CD14-positive monocyte (primary cell): ENCODE measurements at regions not wholly inside any gene's neighbourhood (a gene's known extent, or its start where the extent isn't known, plus 50 kb on each side); places are given as distances from the start of the nearest gene placed in this dataset.

Experiments used
- DNase-seq, 3 donors: peaks; one replicate each; pipeline ENCODE4 v3.0.0-alpha.2; 2011 to 2022
- H2AFZ ChIP-seq: 2 replicates; pipeline ENCODE4 v1.6.0; 2012; ENCODE audit warnings: mild to moderate bottlenecking, low read depth, low read length, inconsistent platforms; ENCODE audit not compliant: insufficient read depth, poor library complexity, severe bottlenecking
- H3K27ac ChIP-seq, 2 donors: 1 replicate in 1 of 2; 2 replicates in 1 of 2; pipeline ENCODE4 v1.5.1; 2012 to 2013; ENCODE audit warnings: low read length in 2 of 2, control low read depth in 1 of 2, inconsistent platforms in 1 of 2, low read depth in 1 of 2, mild to moderate bottlenecking in 1 of 2
- H3K27me3 ChIP-seq, 2 donors: one replicate each; pipeline versions ENCODE4 v1.6.0 to v1.6.1; 2011 to 2013; ENCODE audit warnings: low read length in 2 of 2; ENCODE audit not compliant: control insufficient read depth in 2 of 2, insufficient read depth in 2 of 2
- H3K36me3 ChIP-seq, 2 donors: replicated peaks in 1 of 2; 1 replicate in 1 of 2; 2 replicates in 1 of 2; pipeline versions ENCODE4 v1.5.1 to v1.6.1; 2012 to 2013; ENCODE audit warnings: low read length in 2 of 2, control low read depth in 1 of 2, inconsistent platforms in 1 of 2, mild to moderate bottlenecking in 1 of 2; ENCODE audit not compliant: insufficient read depth in 2 of 2, control insufficient read depth in 1 of 2
- H3K4me1 ChIP-seq, 2 donors: 1 replicate in 1 of 2; 2 replicates in 1 of 2; pipeline versions ENCODE4 v1.5.1 to v1.6.1; 2012 to 2013; ENCODE audit warnings: low read length in 2 of 2, control low read depth in 1 of 2, inconsistent platforms in 1 of 2, mild to moderate bottlenecking in 1 of 2, moderate library complexity in 1 of 2; ENCODE audit not compliant: insufficient read depth in 2 of 2, control insufficient read depth in 1 of 2
- H3K4me2 ChIP-seq: replicated peaks from 2 replicates; pipeline ENCODE3; 2012; ENCODE audit warnings: low read length, moderate library complexity, mild to moderate bottlenecking; ENCODE audit not compliant: poor library complexity, severe bottlenecking; ENCODE audit errors: extremely low read depth
- H3K4me3 ChIP-seq, 3 experiments: fragments of 200-600 bp in 1 of 3; sonication (generic) in 1 of 3; replicated peaks in 1 of 3; 1 replicate in 2 of 3; 2 replicates in 1 of 3; pipeline ENCODE4 v1.5.1; 2011 to 2013; ENCODE audit warnings: low read length in 3 of 3, mild to moderate bottlenecking in 3 of 3, control low read depth in 2 of 3, low read depth in 2 of 3, inconsistent platforms in 1 of 3, moderate library complexity in 1 of 3
- H3K79me2 ChIP-seq: 2 replicates; pipeline ENCODE4 v1.6.0; 2012; ENCODE audit warnings: mild to moderate bottlenecking, control low read depth, inconsistent platforms, low read length, moderate library complexity; ENCODE audit not compliant: insufficient read depth
- H3K9ac ChIP-seq: 2 replicates; pipeline ENCODE4 v1.6.0; 2017; ENCODE audit warnings: low read length, mild to moderate bottlenecking; ENCODE audit not compliant: insufficient read depth, poor library complexity, severe bottlenecking
- H3K9me3 ChIP-seq, 2 donors: replicated peaks in 1 of 2; 1 replicate in 1 of 2; 2 replicates in 1 of 2; pipeline versions ENCODE4 v1.5.1 to v1.6.1; 2012 to 2013; ENCODE audit warnings: low read length in 2 of 2, control low read depth in 1 of 2; ENCODE audit not compliant: control insufficient read depth in 1 of 2, insufficient read depth in 1 of 2
- H4K20me1 ChIP-seq: 2 replicates; pipeline ENCODE4 v1.6.0; 2012; ENCODE audit warnings: mild to moderate bottlenecking, low read length, control low read depth, moderate library complexity; ENCODE audit not compliant: insufficient read depth
- H3K27ac Mint-ChIP-seq, 7 donors: one replicate each; pipeline ENCODE4 v1.8.0; 2020; ENCODE audit warnings: mild to moderate bottlenecking in 7 of 7, mixed read lengths in 7 of 7, moderate library complexity in 6 of 7, inconsistent platforms in 2 of 7
- H3K27me3 Mint-ChIP-seq, 3 donors: one replicate each; pipeline ENCODE4 v1.8.0; 2021 to 2022; ENCODE audit warnings: low read depth in 3 of 3, mild to moderate bottlenecking in 3 of 3, mixed read lengths in 3 of 3, moderate library complexity in 3 of 3, inconsistent platforms in 1 of 3
- H3K36me3 Mint-ChIP-seq, 2 donors: one replicate each; pipeline ENCODE4 v1.8.0; 2020; ENCODE audit warnings: mixed read lengths in 2 of 2, inconsistent platforms in 1 of 2, mild to moderate bottlenecking in 1 of 2
- H3K4me1 Mint-ChIP-seq: one replicate; pipeline ENCODE4 v1.8.0; 2020; ENCODE audit warnings: mild to moderate bottlenecking, mixed read lengths
- H3K4me3 Mint-ChIP-seq, 2 donors: one replicate each; pipeline ENCODE4 v1.8.0; 2020; ENCODE audit warnings: mild to moderate bottlenecking in 2 of 2, mixed read lengths in 2 of 2, moderate library complexity in 1 of 2
- H3K9me3 Mint-ChIP-seq, 7 donors: one replicate each; pipeline ENCODE4 v1.8.0; 2020 to 2022; ENCODE audit warnings: mixed read lengths in 7 of 7, mild to moderate bottlenecking in 6 of 7, moderate library complexity in 6 of 7, inconsistent platforms in 2 of 7
- CTCF ChIP-seq: fragments of 200-600 bp; IDR thresholded peaks from one replicate; pipeline ENCODE4 v1.8.0; 2022; ENCODE audit warnings: antibody characterized with exemption, mild to moderate bottlenecking
- WGBS: methylation state at CpG from one replicate; pipeline ENCODE4 v1.1.5; 2013; ENCODE audit warnings: missing lambda C conversion rate; ENCODE audit not compliant: insufficient coverage; 5-methylcytosine and 5-hydroxymethylcytosine counted together
- intact Hi-C, 2 donors: fragments of 100-400 bp; cut with micrococcal nuclease; formaldehyde crosslinking; loops; one replicate each; pipeline versions ENCODE4 v1.15.0 to v1.15.1; 2023

- Histone ChIP-seq H3K79me2 (no peaks in the 10 kb centered on the region), H3K9me3 (peaks cover 0 to 8% of the 10 kb centered on the region in 2 donors), H3K4me3 (no peak overlapping the region), H3K9ac (no peak overlapping the region), H3K36me3 (no peaks in the 10 kb centered on the region), H3K27me3 (no peaks in the 10 kb centered on the region), H2AFZ (no peak overlapping the region), H3K4me2 (no peak overlapping the region), H3K4me1 (no peaks in the 10 kb centered on the region), H3K27ac (no peak overlapping the region), H4K20me1 (no peaks in the 10 kb centered on the region)
- no peak overlapping the region for H3K4me3 Mint-ChIP-seq
- 80% methylated on average over 1 of the region's 4 CpGs for WGBS
- no peak overlapping the region for H3K27ac Mint-ChIP-seq
- H3K9me3 Mint-ChIP-seq: peaks cover 2 to 8% (median 5%) of the 10 kb centered on the region in 7 donors
- intact Hi-C loops: no loop called here
- no peak for DNase-seq
- TF ChIP-seq CTCF: no peak
- no peaks in the 10 kb centered on the region for H3K36me3 Mint-ChIP-seq
- no peaks in the 10 kb centered on the region for H3K4me1 Mint-ChIP-seq
- H3K27me3 Mint-ChIP-seq: peaks cover 0 to 2% (median 2%) of the 10 kb centered on the region in 3 donors
Measured at GRCh38 chr2:2448178-2448577, 117.1 kb upstream of the MYT1L start.

GRCh38 chr2:2422621-2423020, 91.5 kb upstream of the MYT1L start:
- H3K4me3 Mint-ChIP-seq: no peak overlapping the region
- WGBS: 82% methylated on average over 3 of the region's 5 CpGs
- peaks cover 2 to 11% (median 5%) of the 10 kb centered on the region in 7 donors for H3K9me3 Mint-ChIP-seq
- H3K9me3 ChIP-seq: peaks cover 0 to 21% of the 10 kb centered on the region in 2 donors
- no peaks in the 10 kb centered on the region for H3K27me3 ChIP-seq
- H3K4me3 ChIP-seq: no peak overlapping the region
- TF ChIP-seq CTCF: no peak
- no peak overlapping the region for H3K27ac ChIP-seq
- no peaks in the 10 kb centered on the region for H3K79me2 ChIP-seq
- H3K4me1 ChIP-seq: no peaks in the 10 kb centered on the region
- H2AFZ ChIP-seq: no peak overlapping the region
- no peaks in the 10 kb centered on the region for H4K20me1 ChIP-seq
- peaks cover 0 to 6% (median 0%) of the 10 kb centered on the region in 3 donors for H3K27me3 Mint-ChIP-seq
- H3K27ac Mint-ChIP-seq: no peak overlapping the region
- intact Hi-C loops: no loop called here
- H3K36me3 Mint-ChIP-seq: no peaks in the 10 kb centered on the region
- no peaks in the 10 kb centered on the region for H3K4me1 Mint-ChIP-seq
- no peak overlapping the region for H3K9ac ChIP-seq
- DNase-seq: no peak
- H3K36me3 ChIP-seq: no peaks in the 10 kb centered on the region
- no peak overlapping the region for H3K4me2 ChIP-seq
